ENCODE measurements at regions not wholly inside any gene's neighbourhood (a gene's known extent, or its start where the extent isn't known, plus 50 kb on each side); places are given as distances from the start of the nearest gene placed in this dataset.

DNA sequence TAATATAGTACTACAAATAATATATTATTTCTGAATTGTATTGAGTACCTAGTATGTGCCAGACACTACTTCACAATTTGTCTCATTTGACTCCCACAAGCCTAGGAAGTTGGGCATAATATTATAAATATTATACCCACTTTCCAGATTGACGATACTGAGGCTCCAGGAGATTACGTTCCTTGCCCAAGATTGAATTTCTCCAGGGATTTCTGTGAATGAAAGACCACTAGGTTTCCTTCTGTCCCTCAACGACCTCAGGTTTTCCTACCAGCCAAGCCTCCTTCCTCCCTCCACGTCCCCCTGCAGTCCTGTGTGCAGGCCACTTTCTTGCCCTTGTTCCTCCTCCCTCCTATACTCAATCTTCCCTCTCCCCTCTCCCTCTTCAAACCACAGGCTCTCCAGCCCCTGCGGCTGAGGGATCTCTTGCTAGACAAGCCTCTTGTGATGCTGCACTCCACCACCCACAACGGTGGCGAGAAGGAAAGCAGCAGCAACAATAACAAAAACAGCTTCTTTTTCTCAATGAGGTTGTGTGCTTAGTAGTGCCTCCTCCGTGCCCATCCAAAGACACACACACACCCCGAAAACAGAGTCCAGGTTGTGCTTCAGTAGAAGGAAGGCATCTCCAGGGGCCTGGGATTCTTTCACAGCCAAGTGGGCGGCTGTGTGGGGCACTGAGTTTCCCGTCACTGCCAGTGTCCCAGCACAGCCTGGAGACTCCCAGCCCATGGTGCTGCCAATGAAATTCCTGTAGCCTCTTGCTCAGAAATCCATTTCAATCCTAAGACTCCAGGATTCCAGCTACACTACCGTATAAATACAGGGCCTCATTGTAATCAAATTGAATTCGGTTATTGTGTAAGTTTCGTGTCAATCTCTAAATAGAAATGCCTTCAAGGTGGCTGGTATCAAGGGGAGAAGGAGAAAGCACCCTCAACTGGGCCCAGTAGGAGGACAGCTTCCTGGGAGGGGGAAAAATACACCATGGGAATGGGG, 94.4 kb downstream of the NCR2 start:
- no peak for DNase-seq

DNA sequence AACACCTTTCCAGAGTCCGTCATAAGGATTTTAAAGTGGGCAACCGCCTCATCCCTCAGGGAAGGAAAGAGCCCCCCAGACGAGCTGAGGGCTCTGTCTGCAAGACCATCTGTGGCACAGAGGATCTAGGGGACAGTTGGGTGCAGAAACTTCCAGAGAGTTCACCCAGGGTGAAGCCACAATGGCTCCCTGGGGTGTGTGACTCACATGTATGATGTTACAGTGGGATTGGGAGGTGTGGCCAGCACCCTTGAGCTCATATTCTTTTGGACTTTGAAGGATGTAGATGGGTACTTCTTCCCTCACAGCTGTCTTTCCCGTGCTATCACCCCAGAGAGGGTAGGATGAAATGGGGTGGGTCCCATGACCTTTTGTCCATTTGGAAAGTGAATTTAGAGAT, 95.5 kb downstream of the NCR2 start:
- DNase-seq, result no peak

GRCh38 chr6:41432280-41432679, 96.9 kb downstream of the NCR2 start:
- DNase-seq, result no peak

DNA sequence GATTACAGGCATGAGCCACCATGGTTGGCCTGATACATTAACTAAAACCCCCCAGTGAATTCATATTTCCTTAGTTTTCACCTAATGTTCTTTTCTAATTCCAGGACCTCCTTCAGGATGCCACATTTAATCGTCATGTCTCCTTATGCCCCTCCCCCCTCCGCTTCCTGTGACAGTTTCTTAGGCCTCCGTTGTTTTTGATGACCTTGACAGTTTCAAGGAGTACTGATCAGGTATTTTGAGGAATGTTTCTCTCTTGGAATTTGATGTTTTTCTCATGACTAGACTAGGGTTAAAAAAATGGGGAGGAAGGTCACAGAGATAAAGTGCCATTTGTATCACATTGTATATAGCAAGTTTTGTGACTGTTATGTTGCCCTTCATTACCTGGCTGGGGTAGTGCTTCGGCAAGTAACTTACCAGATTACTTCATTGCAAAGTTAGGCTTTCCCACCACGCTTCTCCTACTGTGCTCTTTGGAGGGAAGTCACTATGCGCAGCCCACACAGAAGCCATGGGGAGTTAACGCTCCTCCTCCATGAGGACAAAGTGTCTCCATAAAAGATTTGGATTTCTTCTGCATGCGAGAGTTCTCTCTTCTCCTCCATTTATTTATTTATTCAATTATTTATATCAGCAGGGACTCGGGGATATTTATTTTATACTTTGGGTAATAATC, 99.5 kb downstream of the NCR2 start:
- no peak for DNase-seq

- DNase-seq, result no peak
Measured at GRCh38 chr6:41437604-41438003, 102.2 kb downstream of the NCR2 start.

GRCh38 chr6:41438746-41439145, 103.3 kb downstream of the NCR2 start:
- DNase-seq, result no peak

DNA sequence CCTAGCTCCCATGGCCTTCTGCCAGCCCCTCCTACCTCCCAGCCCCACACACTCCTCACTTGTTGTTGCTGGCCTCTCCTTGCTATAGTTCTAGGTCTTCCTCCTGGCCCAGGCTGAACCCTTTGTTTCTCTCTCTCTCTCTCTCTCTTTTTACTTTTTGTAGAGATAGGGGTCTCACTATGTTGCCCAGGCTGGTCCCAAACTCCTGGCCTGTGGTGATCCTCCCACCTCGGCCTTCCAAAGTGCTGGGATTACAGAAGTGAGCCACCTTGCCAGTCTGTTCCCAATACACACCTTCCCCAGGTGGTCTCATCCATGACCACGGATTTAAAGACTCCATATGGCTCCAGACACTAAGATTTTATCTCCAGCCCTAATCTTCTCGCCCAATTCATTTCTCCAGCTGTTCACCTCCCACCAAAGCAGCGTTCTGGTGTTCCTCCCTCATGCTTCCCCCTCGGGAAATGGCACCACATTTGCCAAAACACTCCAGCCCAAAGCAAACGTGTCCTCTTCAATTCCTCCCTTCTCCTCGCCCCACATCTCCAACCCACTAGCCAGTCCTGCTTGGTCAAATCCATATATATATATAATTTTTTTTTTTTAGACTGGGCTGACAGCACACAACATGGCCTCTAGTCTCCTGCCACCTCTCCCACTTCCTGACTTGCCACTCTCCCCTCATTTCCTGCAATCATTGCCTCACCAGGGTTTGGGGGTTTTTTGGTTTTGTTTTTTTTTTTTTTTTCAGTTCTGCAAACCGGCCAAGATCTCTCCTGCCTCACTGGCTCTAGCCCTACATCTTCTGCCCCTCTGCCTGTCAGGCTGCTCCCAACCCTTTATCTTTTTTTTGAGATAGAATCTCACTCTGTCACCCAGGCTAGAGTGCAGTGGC, 104.4 kb downstream of the NCR2 start:
- peak; percentile 32 for DNase-seq

DNA sequence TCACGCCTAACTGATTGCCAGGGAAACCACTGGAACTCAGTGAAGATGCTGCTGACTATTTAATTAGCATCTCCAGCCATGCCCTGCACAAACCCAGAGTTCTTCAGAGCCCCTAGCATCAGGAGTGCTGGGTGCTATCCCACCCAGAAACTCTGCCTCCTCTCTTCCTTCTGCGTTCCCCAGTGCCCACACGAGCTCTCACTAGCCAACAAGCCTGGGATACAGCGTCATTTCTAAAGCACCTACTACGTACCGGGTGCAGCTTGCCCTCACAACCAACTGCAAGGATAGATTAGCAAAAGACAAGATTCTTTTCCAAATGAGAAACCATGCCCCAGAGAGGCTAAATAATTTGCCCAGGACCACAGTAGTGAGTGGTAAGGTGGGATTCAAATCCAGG, 105.2 kb upstream of the FOXP4 start:
- DNase-seq, result no peak

- no peak for DNase-seq
Measured at GRCh38 chr6:41441598-41442351, 104.4 kb upstream of the FOXP4 start.

- no peak for DNase-seq
Measured at GRCh38 chr6:41442352-41442672, 103.9 kb upstream of the FOXP4 start.

DNA sequence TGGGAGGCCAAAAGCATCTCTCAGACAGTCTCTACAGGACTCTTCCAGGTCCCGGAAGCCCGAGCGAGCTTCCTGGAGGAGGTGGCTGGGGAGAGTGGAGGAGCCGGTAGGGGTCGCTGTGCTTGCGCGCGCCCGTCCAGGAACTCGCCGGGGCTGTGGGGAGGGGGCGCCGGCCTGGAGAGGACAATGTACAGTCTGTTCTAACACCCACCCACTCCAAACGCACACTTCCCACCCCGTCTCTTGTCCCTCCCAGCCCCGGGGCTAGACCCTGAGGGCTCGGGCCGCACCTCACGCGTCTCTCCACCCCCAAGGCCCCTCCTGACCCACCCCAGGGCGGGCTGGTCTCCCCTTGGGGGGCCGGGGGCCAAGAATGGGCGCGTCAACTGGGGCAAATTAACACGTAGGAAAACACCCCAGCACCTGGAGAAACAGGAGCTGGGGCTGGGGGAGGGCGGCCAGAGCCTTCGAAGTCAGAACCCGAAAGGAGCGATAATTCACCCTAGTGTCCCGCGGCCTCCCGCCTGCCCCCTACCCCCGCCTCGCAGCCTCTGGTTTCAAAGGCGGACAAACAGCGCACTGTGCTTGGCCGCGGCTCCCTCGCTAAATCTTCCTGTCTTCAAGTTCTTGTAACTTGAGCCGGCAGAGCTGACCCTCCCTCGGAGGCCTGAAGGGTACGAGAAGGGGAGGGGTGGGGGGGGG, 103.2 kb upstream of the FOXP4 start:
- DNase-seq, result no peak

DNA sequence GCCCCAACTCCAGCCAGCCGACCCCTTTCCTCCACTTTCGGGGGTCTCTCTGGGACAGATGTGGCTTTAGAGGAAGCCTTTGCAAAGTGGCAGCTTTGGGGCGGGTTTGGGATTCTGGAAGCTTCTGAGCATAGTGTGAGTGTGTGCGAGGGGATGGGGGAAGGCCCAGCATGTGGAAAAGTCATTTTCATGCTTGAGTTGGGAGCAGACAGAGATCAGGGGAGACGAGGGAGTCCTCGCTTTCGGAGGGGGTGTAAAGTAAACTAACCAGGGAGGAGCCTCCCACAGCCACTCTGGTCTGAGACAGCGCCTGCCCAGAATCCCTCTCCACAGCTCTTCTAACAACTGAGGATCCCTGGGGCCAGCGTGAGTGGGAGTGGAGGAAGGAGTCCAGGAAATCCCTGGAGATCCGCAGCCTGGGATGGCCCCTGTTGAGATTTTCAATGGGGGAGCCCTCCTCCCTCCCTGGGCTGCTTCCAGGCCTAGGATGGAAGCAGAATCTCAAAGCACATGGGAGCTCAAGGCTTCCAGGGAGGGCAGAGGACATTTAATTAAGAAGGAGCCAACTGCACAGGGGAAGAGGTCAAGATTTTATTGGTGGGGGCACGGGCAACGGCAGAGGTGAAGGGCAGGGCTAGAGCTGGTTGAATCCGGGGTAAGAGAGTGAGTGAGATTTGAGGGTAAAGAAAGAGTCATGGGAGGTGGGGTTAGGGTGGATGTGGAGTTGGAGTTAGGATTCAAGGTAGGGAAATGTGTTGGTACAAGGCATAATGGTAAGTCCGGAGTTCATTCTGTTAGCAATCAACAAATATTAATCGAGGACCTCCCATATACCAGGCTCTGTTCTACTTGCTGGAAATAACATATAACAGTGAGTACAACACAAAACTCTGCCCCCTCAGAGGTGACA, 102.3 kb upstream of the FOXP4 start:
- no peak for DNase-seq

- no peak for DNase-seq
Measured at GRCh38 chr6:41445261-41445660, 100.9 kb upstream of the FOXP4 start.

GRCh38 chr6:41446132-41446531, 100.0 kb upstream of the FOXP4 start:
- DNase-seq, result no peak

GRCh38 chr6:41446907-41447545, 99.2 kb upstream of the FOXP4 start:
- no peak for DNase-seq

- no peak for DNase-seq
Measured at GRCh38 chr6:41448256-41448655, 97.9 kb upstream of the FOXP4 start.

DNA sequence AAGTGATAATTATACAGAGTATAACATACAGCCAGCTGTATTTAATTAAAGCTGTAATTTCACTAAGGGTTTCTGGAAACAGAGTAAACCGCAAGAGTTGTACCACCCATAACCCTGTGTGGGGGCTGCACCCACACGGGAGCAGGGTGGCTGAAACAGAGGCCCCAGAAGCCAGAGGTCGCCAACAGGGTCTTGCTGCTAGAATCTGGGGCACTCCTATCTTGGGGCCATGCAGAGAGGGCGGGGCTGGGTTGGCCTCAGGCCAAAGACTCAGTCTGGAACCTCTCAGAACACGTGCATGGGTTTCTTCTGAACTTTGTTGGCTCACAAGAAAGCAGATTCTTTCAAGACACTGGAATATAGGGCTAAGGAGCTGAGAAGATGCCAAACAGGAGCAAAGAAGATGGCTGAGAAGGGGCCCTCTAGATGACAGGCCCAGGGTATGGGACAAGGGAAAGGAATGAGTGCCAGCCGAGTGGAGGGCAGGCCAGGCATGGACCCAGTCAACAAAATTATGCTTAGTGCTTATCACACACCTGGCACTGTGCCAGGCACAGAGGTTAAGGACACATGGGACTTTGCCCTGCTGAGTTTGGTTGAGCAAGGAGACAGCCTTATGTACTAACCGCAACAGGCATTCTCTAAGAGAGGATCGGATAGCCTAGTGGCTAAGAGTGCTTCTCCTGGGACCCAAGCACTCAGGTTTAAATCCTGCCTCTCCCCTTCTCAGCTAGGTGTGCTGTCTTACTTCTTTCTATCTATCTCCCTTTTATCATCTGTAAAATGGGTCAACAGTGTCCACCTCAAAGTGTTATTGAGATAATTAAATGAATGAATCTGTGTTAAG, 96.6 kb upstream of the FOXP4 start:
- DNase-seq, result no peak

- no peak for DNase-seq
Measured at GRCh38 chr6:41450581-41450980, 95.6 kb upstream of the FOXP4 start.

GRCh38 chr6:41451039-41451438, 95.1 kb upstream of the FOXP4 start:
- DNase-seq, result no peak
